Trophoblast cell (in vitro differentiated cells and primary cell): ENCODE measurements at regions not wholly inside any gene's neighbourhood (a gene's known extent, or its start where the extent isn't known, plus 50 kb on each side); places are given as distances from the start of the nearest gene placed in this dataset.

Experiments
- DNase-seq, 2 donors: peaks; one replicate each; pipeline ENCODE4 v3.0.0-alpha.2; 2016
- H2AFZ ChIP-seq: 2 replicates; pipeline ENCODE4 v1.6.1; 2013; ENCODE audit warnings: low read length, moderate library complexity, mild to moderate bottlenecking; ENCODE audit not compliant: insufficient read depth, poor library complexity
- H2AK5ac ChIP-seq: 2 replicates; pipeline ENCODE4 v1.6.1; 2013; ENCODE audit warnings: mild to moderate bottlenecking, low read length
- H2BK120ac ChIP-seq: 2 replicates; pipeline ENCODE4 v1.6.1; 2013; ENCODE audit warnings: low read length, mild to moderate bottlenecking, moderate library complexity; ENCODE audit not compliant: insufficient read depth, poor library complexity
- H2BK12ac ChIP-seq: 2 replicates; pipeline ENCODE4 v1.6.1; 2013; ENCODE audit warnings: mild to moderate bottlenecking, low read length, moderate library complexity
- H2BK5ac ChIP-seq: 2 replicates; pipeline ENCODE4 v1.6.1; 2013; ENCODE audit warnings: low read length, low read depth, moderate library complexity, mild to moderate bottlenecking; ENCODE audit not compliant: poor library complexity
- H3K14ac ChIP-seq: 2 replicates; pipeline ENCODE4 v1.6.1; 2013; ENCODE audit warnings: mild to moderate bottlenecking, low read length
- H3K18ac ChIP-seq: 2 replicates; pipeline ENCODE4 v1.6.1; 2013; ENCODE audit warnings: mild to moderate bottlenecking, low read length
- H3K23ac ChIP-seq: 2 replicates; pipeline ENCODE4 v1.6.1; 2013; ENCODE audit warnings: low read length
- H3K27ac ChIP-seq: 2 replicates; pipeline ENCODE4 v1.5.1; 2013; ENCODE audit warnings: low read depth, mild to moderate bottlenecking, inconsistent platforms, low read length, moderate library complexity
- H3K27me3 ChIP-seq: 2 replicates; pipeline ENCODE4 v1.6.1; 2013; ENCODE audit warnings: inconsistent platforms, mild to moderate bottlenecking, low read length, moderate library complexity; ENCODE audit not compliant: insufficient read depth
- H3K36me3 ChIP-seq, 2 experiments: 1 replicate in 1 of 2; 2 replicates in 1 of 2; pipeline ENCODE4 v1.6.1; 2013; ENCODE audit warnings: low read length in 2 of 2, mild to moderate bottlenecking in 2 of 2, moderate library complexity in 1 of 2; ENCODE audit not compliant: insufficient read depth in 2 of 2, control insufficient read depth in 1 of 2
- H3K4ac ChIP-seq: 2 replicates; pipeline ENCODE4 v1.6.1; 2013; ENCODE audit warnings: low read depth, mild to moderate bottlenecking, low read length, moderate library complexity
- H3K4me1 ChIP-seq, 2 experiments: 1 replicate in 1 of 2; 2 replicates in 1 of 2; pipeline ENCODE4 v1.6.1; 2013; ENCODE audit warnings: low read length in 2 of 2, mild to moderate bottlenecking in 2 of 2, moderate library complexity in 1 of 2; ENCODE audit not compliant: insufficient read depth in 2 of 2, control insufficient read depth in 1 of 2
- H3K4me2 ChIP-seq: 2 replicates; pipeline ENCODE4 v1.6.1; 2013; ENCODE audit warnings: inconsistent platforms, mild to moderate bottlenecking, low read length, moderate library complexity
- H3K4me3 ChIP-seq: 2 replicates; pipeline ENCODE4 v1.5.1; 2013; ENCODE audit warnings: mild to moderate bottlenecking, low read depth, low read length, inconsistent platforms
- H3K79me1 ChIP-seq: one replicate; pipeline ENCODE4 v1.6.1; 2013; ENCODE audit warnings: low read length
- H3K79me2 ChIP-seq: 2 replicates; pipeline ENCODE4 v1.6.1; 2013; ENCODE audit warnings: low read length, mild to moderate bottlenecking; ENCODE audit not compliant: control insufficient read depth, insufficient read depth, poor library complexity
- H3K9ac ChIP-seq: 2 replicates; pipeline ENCODE4 v1.6.1; 2013; ENCODE audit warnings: mild to moderate bottlenecking, low read length
- H3K9me3 ChIP-seq: 2 replicates; pipeline ENCODE4 v1.6.1; 2013; ENCODE audit warnings: low read depth, mild to moderate bottlenecking, control low read depth, inconsistent platforms, low read length; ENCODE audit not compliant: insufficient read depth
- H4K12ac ChIP-seq: 2 replicates; pipeline ENCODE4 v1.6.1; 2013; ENCODE audit warnings: low read depth, mild to moderate bottlenecking, low read length, moderate library complexity
- H4K8ac ChIP-seq: 2 replicates; pipeline ENCODE4 v1.6.1; 2013; ENCODE audit warnings: low read depth, mild to moderate bottlenecking, low read length, moderate library complexity
- H4K91ac ChIP-seq: one replicate; pipeline ENCODE4 v1.6.1; 2013; ENCODE audit warnings: low read depth, mild to moderate bottlenecking, low read length, moderate library complexity
- WGBS: extraction: QIAGEN DNeasy Blood & Tissue Kit; methylation state at CpG from one replicate; pipeline ENCODE4 v1.1.7; 2013; ENCODE audit warnings: missing lambda C conversion rate; ENCODE audit not compliant: insufficient read length, insufficient coverage; ENCODE audit errors: extremely low coverage; 5-methylcytosine and 5-hydroxymethylcytosine counted together

DNA sequence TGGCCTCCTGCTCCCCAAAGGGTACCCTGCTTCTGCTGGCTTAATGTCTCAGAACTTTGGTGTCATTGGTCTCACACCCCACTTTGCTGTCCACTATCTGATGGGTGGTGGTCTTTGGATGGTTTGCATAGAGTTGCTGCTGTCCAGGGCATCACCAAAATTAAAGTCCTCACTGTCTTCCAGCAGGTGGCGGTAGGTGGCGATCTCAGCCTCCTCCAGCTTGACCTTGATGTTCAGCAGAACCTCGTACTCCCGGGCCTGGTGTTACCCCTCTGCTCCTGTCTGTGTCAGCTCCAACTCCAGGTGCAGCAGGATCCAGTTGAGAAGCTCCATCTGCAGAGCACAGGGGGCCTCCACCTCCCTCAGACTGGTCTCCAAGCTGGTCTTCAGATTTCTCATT, 1169.5 kb upstream of the PABPC4L start:
- Histone ChIP-seq H2AK5ac (no peak overlapping the region), H3K79me1 (no peaks in the 10 kb centered on the region), H3K4me2 (no peak overlapping the region), H2AFZ (no peak overlapping the region), H3K23ac (no peak overlapping the region), H3K4me3 (no peak overlapping the region), H3K4ac (no peak overlapping the region), H3K27ac (no peak overlapping the region), H3K9ac (no peak overlapping the region), H3K4me1 (no peaks in the 10 kb centered on the region), H4K8ac (no peak overlapping the region), H4K12ac (no peak overlapping the region), H2BK120ac (no peak overlapping the region), H2BK12ac (no peak overlapping the region), H3K27me3 (no peaks in the 10 kb centered on the region), H3K9me3 (peaks cover 2% of the 10 kb centered on the region), H3K79me2 (no peaks in the 10 kb centered on the region), H3K14ac (no peak overlapping the region), H4K91ac (no peak overlapping the region), H3K18ac (no peak overlapping the region), H3K36me3 (no peaks in the 10 kb centered on the region), H2BK5ac (no peak overlapping the region)
- DNase-seq, result peak in 1 of 2 donors; percentile 7
- no CpG with 5 or more reads among the region's 4 CpGs for WGBS

- Histone ChIP-seq H3K4me1 (no peaks in the 10 kb centered on the region), H2AFZ (no peak overlapping the region), H4K8ac (no peak overlapping the region), H3K27ac (no peak overlapping the region), H3K79me2 (no peaks in the 10 kb centered on the region), H2BK120ac (no peak overlapping the region), H2BK12ac (no peak overlapping the region), H3K4ac (no peak overlapping the region), H3K27me3 (no peaks in the 10 kb centered on the region), H4K12ac (no peak overlapping the region), H3K36me3 (no peaks in the 10 kb centered on the region), H3K18ac (no peak overlapping the region), H3K14ac (no peak overlapping the region), H3K79me1 (no peaks in the 10 kb centered on the region), H3K23ac (no peak overlapping the region), H3K9me3 (peaks cover 2% of the 10 kb centered on the region), H2BK5ac (no peak overlapping the region), H3K4me2 (no peak overlapping the region), H3K4me3 (no peak overlapping the region), H2AK5ac (no peak overlapping the region), H4K91ac (no peak overlapping the region), H3K9ac (no peak overlapping the region)
- DNase-seq, result no peak
- no CpG with 5 or more reads among the region's 3 CpGs for WGBS
These were observed 1167.2 kb upstream of the PABPC4L start for GRCh38 chr4:135368831-135369230.

DNA sequence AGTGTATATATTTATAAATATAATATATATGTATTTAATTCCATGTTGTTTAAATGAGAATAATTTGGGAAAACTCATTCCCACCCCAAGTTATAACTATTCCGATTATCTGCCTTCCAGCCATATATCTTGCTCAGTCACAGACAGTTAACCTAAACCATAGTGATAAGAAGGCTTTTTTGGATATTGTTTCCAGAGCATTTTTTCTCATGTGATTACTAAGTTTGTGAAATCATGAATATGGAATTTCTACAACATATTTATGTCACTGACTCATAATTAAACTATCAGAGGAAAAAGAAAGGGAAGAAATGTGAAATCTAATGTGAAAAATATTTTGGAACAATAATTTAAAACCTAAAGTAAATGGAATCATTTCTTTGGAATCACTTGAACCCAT, 1163.5 kb upstream of the PABPC4L start:
- no peak overlapping the region for H3K27ac ChIP-seq
- no peaks in the 10 kb centered on the region for H3K36me3 ChIP-seq
- no peak overlapping the region for H3K4ac ChIP-seq
- H2AK5ac ChIP-seq, result no peak overlapping the region
- no peak overlapping the region for H4K8ac ChIP-seq
- H4K91ac ChIP-seq, result no peak overlapping the region
- H3K14ac ChIP-seq, result no peak overlapping the region
- no peak overlapping the region for H2BK5ac ChIP-seq
- no peak overlapping the region for H4K12ac ChIP-seq
- no peak overlapping the region for H3K4me3 ChIP-seq
- no peaks in the 10 kb centered on the region for H3K79me1 ChIP-seq
- no peak overlapping the region for H3K9ac ChIP-seq
- no peak overlapping the region for H3K23ac ChIP-seq
- no peak overlapping the region for H3K18ac ChIP-seq
- WGBS, result no CpG with 5 or more reads among the region's 1 CpG
- no peaks in the 10 kb centered on the region for H3K4me1 ChIP-seq
- no peak for DNase-seq
- no peaks in the 10 kb centered on the region for H3K27me3 ChIP-seq
- no peaks in the 10 kb centered on the region for H3K9me3 ChIP-seq
- H2BK12ac ChIP-seq, result no peak overlapping the region
- H2AFZ ChIP-seq, result no peak overlapping the region
- no peak overlapping the region for H2BK120ac ChIP-seq
- no peak overlapping the region for H3K4me2 ChIP-seq
- H3K79me2 ChIP-seq, result no peaks in the 10 kb centered on the region

- H4K8ac ChIP-seq, result no peak overlapping the region
- no peaks in the 10 kb centered on the region for H3K9me3 ChIP-seq
- no peak overlapping the region for H3K27ac ChIP-seq
- H3K36me3 ChIP-seq, result no peaks in the 10 kb centered on the region
- no peaks in the 10 kb centered on the region for H3K79me1 ChIP-seq
- no peak overlapping the region for H4K12ac ChIP-seq
- no peaks in the 10 kb centered on the region for H3K27me3 ChIP-seq
- H3K4me1 ChIP-seq, result no peaks in the 10 kb centered on the region
- H3K4me2 ChIP-seq, result no peak overlapping the region
- H3K4ac ChIP-seq, result no peak overlapping the region
- H2BK12ac ChIP-seq, result no peak overlapping the region
- H2BK5ac ChIP-seq, result no peak overlapping the region
- H2AK5ac ChIP-seq, result no peak overlapping the region
- no peaks in the 10 kb centered on the region for H3K79me2 ChIP-seq
- no peak overlapping the region for H3K9ac ChIP-seq
- no peak overlapping the region for H2AFZ ChIP-seq
- H2BK120ac ChIP-seq, result no peak overlapping the region
- no peak overlapping the region for H4K91ac ChIP-seq
- DNase-seq, result no peak
- WGBS, result no CpG with 5 or more reads among the region's 1 CpG
- no peak overlapping the region for H3K18ac ChIP-seq
- no peak overlapping the region for H3K23ac ChIP-seq
- no peak overlapping the region for H3K4me3 ChIP-seq
- H3K14ac ChIP-seq, result no peak overlapping the region
These were observed 1157.5 kb upstream of the PABPC4L start for GRCh38 chr4:135359128-135359527.
